IMR-90 (cell line): ENCODE measurements at regions not wholly inside any gene's neighbourhood (a gene's known extent, or its start where the extent isn't known, plus 50 kb on each side); places are given as distances from the start of the nearest gene placed in this dataset.

Experiments
- ATAC-seq: fragments of 200-7000 bp; cut with Tn5 transposase; 2 replicates; pipeline ENCODE4 v1.9.1; 2020; ENCODE audit warnings: low read depth, mild to moderate bottlenecking, moderate library complexity
- BruUV-seq: library from RNA; stranded (reverse); fragments of 400-500 nt; replicated peaks from 2 replicates; lab custom pipeline; 2021; lab: Mats Ljungman, UMichigan
- CTCF ChIA-PET: fragments of 300-600 bp; formaldehyde crosslinking; extraction: SDS; loops from one replicate; lab custom pipeline; 2021; ENCODE audit warnings: antibody characterized with exemption; lab: Yijun Ruan, JAX
- POLR2A ChIA-PET: fragments of 300-600 bp; sonication (Branson Sonifier 250); formaldehyde crosslinking; loops from one replicate; lab custom pipeline; 2022; ENCODE audit warnings: antibody characterized with exemption; ENCODE audit not compliant: unreplicated experiment; lab: Charles Lee
- DNase-seq: peaks from one replicate; pipeline ENCODE4 v3.0.0; 2013
- H2AFZ ChIP-seq: replicated peaks from 2 replicates; pipeline ENCODE3; 2013; ENCODE audit warnings: low read length, mild to moderate bottlenecking; ENCODE audit not compliant: poor library complexity
- H2AK5ac ChIP-seq: 2 replicates; pipeline ENCODE4 v1.6.1; 2013; ENCODE audit warnings: low read depth, low read length, inconsistent platforms
- H2AK9ac ChIP-seq: replicated peaks from 2 replicates; pipeline ENCODE3; 2013; ENCODE audit warnings: mild to moderate bottlenecking, low read depth, low read length, moderate library complexity; ENCODE audit not compliant: poor library complexity
- H2BK120ac ChIP-seq: 2 replicates; pipeline ENCODE4 v1.6.1; 2013; ENCODE audit warnings: low read depth, low read length, inconsistent platforms
- H2BK15ac ChIP-seq: 3 replicates; pipeline ENCODE4 v1.6.1; 2013; ENCODE audit warnings: low read depth, low read length, inconsistent platforms
- H2BK20ac ChIP-seq: 2 replicates; pipeline ENCODE4 v1.6.1; 2013; ENCODE audit warnings: low read depth, mild to moderate bottlenecking, inconsistent platforms, low read length, moderate library complexity
- H2BK5ac ChIP-seq: 2 replicates; pipeline ENCODE4 v1.6.1; 2013; ENCODE audit warnings: mild to moderate bottlenecking, low read depth, low read length, inconsistent platforms; ENCODE audit not compliant: poor library complexity, severe bottlenecking
- H3K14ac ChIP-seq: replicated peaks from 2 replicates; pipeline ENCODE4 v1.6.1; 2013; ENCODE audit warnings: low read depth, low read length, inconsistent platforms
- H3K18ac ChIP-seq: 2 replicates; pipeline ENCODE4 v1.6.1; 2013; ENCODE audit warnings: low read depth, low read length, control low read depth
- H3K23ac ChIP-seq: 2 replicates; pipeline ENCODE4 v1.6.1; 2013; ENCODE audit warnings: low read depth, low read length, inconsistent platforms
- H3K27ac ChIP-seq: 2 replicates; pipeline ENCODE4 v1.5.1; 2013; ENCODE audit warnings: mild to moderate bottlenecking, control low read depth, low read length; ENCODE audit not compliant: insufficient read depth
- H3K27me3 ChIP-seq: 2 replicates; pipeline ENCODE4 v1.6.1; 2013; ENCODE audit warnings: low read length; ENCODE audit not compliant: control insufficient read depth, insufficient read depth
- H3K36me3 ChIP-seq: 2 replicates; pipeline ENCODE4 v1.6.1; 2013; ENCODE audit warnings: low read length, mixed read lengths; ENCODE audit not compliant: control insufficient read depth, insufficient read depth
- H3K4ac ChIP-seq: 2 replicates; pipeline ENCODE4 v1.6.1; 2013; ENCODE audit warnings: low read depth, low read length, inconsistent platforms
- H3K4me1 ChIP-seq: 2 replicates; pipeline ENCODE4 v1.6.1; 2013; ENCODE audit warnings: low read length, mixed read lengths; ENCODE audit not compliant: control insufficient read depth, insufficient read depth
- H3K4me2 ChIP-seq: 2 replicates; pipeline ENCODE4 v1.6.1; 2013; ENCODE audit warnings: low read depth, mild to moderate bottlenecking, control low read depth, low read length, moderate library complexity
- H3K4me3 ChIP-seq: 2 replicates; pipeline ENCODE4 v1.5.1; 2013; ENCODE audit warnings: low read depth, mild to moderate bottlenecking, control low read depth, low read length, moderate library complexity; ENCODE audit not compliant: insufficient read depth
- H3K56ac ChIP-seq: 2 replicates; pipeline ENCODE4 v1.6.1; 2013; ENCODE audit warnings: low read length, inconsistent platforms; ENCODE audit not compliant: insufficient read depth; ENCODE audit errors: extremely low read depth
- H3K79me1 ChIP-seq, 2 experiments: 2 replicates each; pipeline ENCODE4 v1.6.1; 2013; ENCODE audit warnings: low read length in 2 of 2, inconsistent platforms in 1 of 2, low read depth in 1 of 2
- H3K9ac ChIP-seq: 2 replicates; pipeline ENCODE4 v1.6.1; 2013; ENCODE audit warnings: low read depth, low read length, control low read depth
- H3K9me1 ChIP-seq: 2 replicates; pipeline ENCODE4 v1.6.1; 2013; ENCODE audit warnings: low read length, inconsistent platforms; ENCODE audit not compliant: insufficient read depth
- H3K9me3 ChIP-seq: 2 replicates; pipeline ENCODE4 v1.6.1; 2013; ENCODE audit warnings: low read length; ENCODE audit not compliant: control insufficient read depth, insufficient read depth
- H4K20me1 ChIP-seq: 2 replicates; pipeline ENCODE4 v1.6.1; 2013; ENCODE audit warnings: low read length, inconsistent platforms; ENCODE audit not compliant: insufficient read depth
- H4K5ac ChIP-seq: 2 replicates; pipeline ENCODE4 v1.6.1; 2013; ENCODE audit warnings: mild to moderate bottlenecking, low read depth, low read length, control low read depth
- H4K8ac ChIP-seq, 2 experiments: 2 replicates each; pipeline ENCODE4 v1.6.1; 2013; ENCODE audit warnings: low read depth in 2 of 2, low read length in 2 of 2, control low read depth in 1 of 2, inconsistent platforms in 1 of 2
- H4K91ac ChIP-seq: 2 replicates; pipeline ENCODE4 v1.6.1; 2013; ENCODE audit warnings: low read depth, low read length, inconsistent platforms; ENCODE audit not compliant: insufficient read depth
- BHLHE40 ChIP-seq: fragments of 150-350 bp; IDR thresholded peaks from 2 replicates; pipeline ENCODE4 v1.6.1; 2016; ENCODE audit warnings: mild to moderate bottlenecking, low read depth, low read length
- POLR2A ChIP-seq: IDR thresholded peaks from 2 replicates; pipeline ENCODE4 v1.6.1; 2012; ENCODE audit warnings: mild to moderate bottlenecking, low read depth, low read length
- WGBS, 2 experiments: methylation state at CpG; one replicate each; pipeline versions ENCODE4 v1.1.5 to v1.1.7; 2013; ENCODE audit warnings: missing lambda C conversion rate in 2 of 2; ENCODE audit not compliant: insufficient read length in 1 of 2; ENCODE audit errors: extremely low coverage in 2 of 2; 5-methylcytosine and 5-hydroxymethylcytosine counted together
- dilution Hi-C: fragments of 300-500 bp; cut with HindIII; formaldehyde crosslinking; loops from one replicate; pipeline ENCODE4 v1.14.3; 2018; ENCODE audit warnings: low sequenced_read_pairs; ENCODE audit not compliant: unreplicated experiment
- in situ Hi-C: fragments of 300-500 bp; cut with MboI; formaldehyde crosslinking; loops from 3 replicates; pipeline ENCODE4 v1.14.3; 2019; ENCODE audit warnings: low sequenced_read_pairs, inconsistent platforms, mixed read lengths
- intact Hi-C: fragments of 100-400 bp; cut with micrococcal nuclease; formaldehyde crosslinking; loops from 2 replicates; pipeline ENCODE4 v1.10.0; 2022
- TF ChIP-seq, protein P1 (sequence below): fragments of 150-350 bp; IDR thresholded peaks from 2 replicates; pipeline ENCODE4 v1.6.1; 2016; ENCODE audit warnings: low read depth, mild to moderate bottlenecking, low read length, moderate library complexity, borderline replicate concordance

- TF ChIP-seq, protein P1, sequence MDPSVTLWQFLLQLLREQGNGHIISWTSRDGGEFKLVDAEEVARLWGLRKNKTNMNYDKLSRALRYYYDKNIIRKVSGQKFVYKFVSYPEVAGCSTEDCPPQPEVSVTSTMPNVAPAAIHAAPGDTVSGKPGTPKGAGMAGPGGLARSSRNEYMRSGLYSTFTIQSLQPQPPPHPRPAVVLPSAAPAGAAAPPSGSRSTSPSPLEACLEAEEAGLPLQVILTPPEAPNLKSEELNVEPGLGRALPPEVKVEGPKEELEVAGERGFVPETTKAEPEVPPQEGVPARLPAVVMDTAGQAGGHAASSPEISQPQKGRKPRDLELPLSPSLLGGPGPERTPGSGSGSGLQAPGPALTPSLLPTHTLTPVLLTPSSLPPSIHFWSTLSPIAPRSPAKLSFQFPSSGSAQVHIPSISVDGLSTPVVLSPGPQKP = no peak
- TF ChIP-seq BHLHE40 (no peak), POLR2A (no peak)
- intact Hi-C loops (no loop called here), in situ Hi-C loops (no loop called here), dilution Hi-C loops (no loop called here)
- H2BK15ac ChIP-seq = no peak overlapping the region
- H3K27me3 ChIP-seq = no peaks in the 10 kb centered on the region
- H4K5ac ChIP-seq = no peak overlapping the region
- no peak overlapping the region for H3K4ac ChIP-seq
- no peak overlapping the region for H2BK120ac ChIP-seq
- no peaks in the 10 kb centered on the region for H4K20me1 ChIP-seq
- H3K9me1 ChIP-seq = no peaks in the 10 kb centered on the region
- H3K9me3 ChIP-seq = peaks cover 2% of the 10 kb centered on the region; the same call in 1 of the 2 replicates
- no peak overlapping the region for H3K9ac ChIP-seq
- POLR2A ChIA-PET = no interaction called here
- no peak overlapping the region for H2AK9ac ChIP-seq
- no peak overlapping the region for H3K4me2 ChIP-seq
- ATAC-seq (no peak), DNase-seq (no peak)
- H2BK5ac ChIP-seq = no peak overlapping the region
- H3K14ac ChIP-seq = no peak overlapping the region
- no peak overlapping the region for H2BK20ac ChIP-seq
- WGBS, 2 experiments = no CpG with 5 or more reads among the region's 2 CpGs
- H3K18ac ChIP-seq = no peak overlapping the region
- BruUV-seq = no TSS peak
- CTCF ChIA-PET = no interaction called here
- no peaks in the 10 kb centered on the region for H3K79me1 ChIP-seq
- no peak overlapping the region for H4K8ac ChIP-seq
- no peak overlapping the region for H2AK5ac ChIP-seq
- H3K23ac ChIP-seq = no peak overlapping the region
- no peak overlapping the region for H2AFZ ChIP-seq
- H3K4me3 ChIP-seq = no peak overlapping the region
- H3K36me3 ChIP-seq = no peaks in the 10 kb centered on the region
- no peaks in the 10 kb centered on the region for H3K4me1 ChIP-seq
- H3K56ac ChIP-seq = no peak overlapping the region
- H3K27ac ChIP-seq = no peak overlapping the region
- H4K91ac ChIP-seq = no peak overlapping the region
Observed at GRCh38 chr3:40873476-40873875, 325.8 kb upstream of the CTNNB1 start.
